Stimulated activated CD4-positive, alpha-beta T cell treated with anti-CD3 and anti-CD28 coated beads, TNF-alpha, amount 100 ng/mL, for 1 hour (primary cell): ENCODE measurements at regions not wholly inside any gene's neighbourhood (a gene's known extent, or its start where the extent isn't known, plus 50 kb on each side); places are given as distances from the start of the nearest gene placed in this dataset.
"Not testable (repeated sequence)": the region's sequence is repeated elsewhere in the genome, so short reads cannot be mapped to it uniquely, and the experiment has no call there.

Experiments
- DNase-seq, 3 donors: peaks; one replicate each; pipeline ENCODE4 v3.0.0-alpha.2; 2020; ENCODE audit warnings: low read depth in 3 of 3, low spot score in 1 of 3

DNA sequence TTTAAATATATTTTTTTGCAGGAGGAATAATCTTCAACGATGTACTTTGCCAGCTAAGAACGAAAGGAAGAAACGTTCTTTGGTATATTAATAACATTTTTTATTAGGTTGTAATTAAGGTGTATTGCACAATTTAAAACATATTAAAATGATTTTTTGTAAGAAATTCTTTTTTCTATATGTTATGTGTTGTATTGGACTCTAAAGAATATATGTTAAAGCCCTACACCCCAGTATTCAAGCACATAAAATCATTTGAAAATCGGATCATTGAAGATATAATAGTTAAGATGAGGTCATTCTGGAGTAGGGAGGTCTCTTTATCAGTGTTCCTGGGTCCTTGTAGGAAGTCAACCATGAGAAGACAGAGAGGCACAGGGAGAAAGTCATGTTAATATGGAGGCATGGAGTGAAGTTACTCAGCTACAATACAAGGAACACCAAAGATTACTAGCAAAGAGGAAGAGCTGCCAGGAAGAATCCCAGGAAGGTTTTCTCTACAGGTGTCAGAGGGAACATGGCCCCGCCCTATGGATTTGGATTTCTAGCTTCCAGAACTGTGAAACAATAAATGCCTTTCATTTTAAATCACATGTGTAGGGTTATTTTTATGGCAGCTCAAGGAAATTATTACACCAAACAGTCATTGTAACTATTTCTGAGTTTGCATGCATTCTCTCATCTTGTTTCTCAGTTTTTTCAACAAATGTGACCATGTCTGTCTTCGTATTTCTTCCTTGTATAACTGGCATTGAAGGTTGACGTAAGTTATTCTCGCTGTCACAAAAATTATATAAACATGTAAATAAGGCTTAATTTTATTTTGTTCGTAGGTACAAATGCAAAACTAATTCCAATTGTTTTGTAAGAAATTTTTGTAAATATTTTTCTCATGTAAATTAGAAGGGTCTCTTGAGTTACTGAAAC is 75.4 kb upstream of the VPREB1 start:
- DNase-seq, result no peak

DNA sequence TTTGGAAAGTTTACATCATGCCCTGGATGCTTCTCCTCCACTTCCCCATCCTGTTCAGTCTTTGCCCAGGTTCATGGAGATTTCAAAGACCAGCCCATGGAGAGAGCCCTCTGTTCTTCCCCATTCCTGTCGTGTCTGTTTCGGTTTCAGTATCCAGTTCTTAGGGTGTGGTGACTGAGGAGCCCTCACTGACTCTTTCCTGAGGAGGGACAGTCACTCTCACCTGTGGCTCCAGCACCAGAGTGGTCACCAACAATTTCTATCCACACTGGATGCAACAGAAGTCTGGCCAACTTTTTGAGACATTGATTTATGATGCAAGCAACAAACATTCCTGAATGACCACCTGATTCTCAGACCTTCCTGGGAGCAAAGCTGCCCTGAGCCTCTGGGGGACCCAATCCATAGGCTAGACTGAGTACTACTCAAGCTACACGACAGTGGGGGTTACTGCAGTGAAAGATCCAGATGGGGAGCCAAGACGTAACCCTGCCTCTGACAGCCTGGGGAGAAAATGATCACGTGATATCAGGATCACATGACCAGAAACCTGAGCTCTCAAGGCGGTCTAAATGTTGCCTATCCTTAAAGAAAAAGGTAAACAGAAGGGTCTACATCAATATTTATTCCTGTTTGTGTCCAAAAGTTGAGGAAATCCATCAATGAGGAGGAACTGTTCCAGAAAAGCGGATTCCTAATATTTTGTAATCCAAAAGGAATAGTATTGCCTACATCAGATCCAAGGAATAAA is 76.2 kb upstream of the VPREB1 start:
- no peak for DNase-seq

DNA sequence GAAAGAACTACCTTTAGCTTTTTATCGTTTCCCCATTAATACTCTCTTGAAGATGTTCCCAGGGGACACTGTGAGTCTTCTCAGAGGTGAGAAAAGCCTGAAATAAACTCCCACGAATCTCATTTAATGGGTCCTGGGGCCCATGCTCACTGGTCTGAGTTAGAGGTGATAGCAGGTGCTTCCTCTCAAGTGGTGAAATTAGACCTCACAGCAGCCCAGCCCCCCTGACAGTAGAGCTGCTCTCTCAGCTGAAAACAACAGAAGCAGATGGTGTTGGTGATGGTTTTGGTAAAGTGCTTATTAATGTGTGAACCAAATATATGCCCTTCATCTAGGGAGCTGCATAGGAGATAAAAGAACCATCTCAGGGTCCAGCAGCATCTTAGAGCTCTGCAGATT is 76.8 kb upstream of the VPREB1 start:
- DNase-seq, result no peak

DNA sequence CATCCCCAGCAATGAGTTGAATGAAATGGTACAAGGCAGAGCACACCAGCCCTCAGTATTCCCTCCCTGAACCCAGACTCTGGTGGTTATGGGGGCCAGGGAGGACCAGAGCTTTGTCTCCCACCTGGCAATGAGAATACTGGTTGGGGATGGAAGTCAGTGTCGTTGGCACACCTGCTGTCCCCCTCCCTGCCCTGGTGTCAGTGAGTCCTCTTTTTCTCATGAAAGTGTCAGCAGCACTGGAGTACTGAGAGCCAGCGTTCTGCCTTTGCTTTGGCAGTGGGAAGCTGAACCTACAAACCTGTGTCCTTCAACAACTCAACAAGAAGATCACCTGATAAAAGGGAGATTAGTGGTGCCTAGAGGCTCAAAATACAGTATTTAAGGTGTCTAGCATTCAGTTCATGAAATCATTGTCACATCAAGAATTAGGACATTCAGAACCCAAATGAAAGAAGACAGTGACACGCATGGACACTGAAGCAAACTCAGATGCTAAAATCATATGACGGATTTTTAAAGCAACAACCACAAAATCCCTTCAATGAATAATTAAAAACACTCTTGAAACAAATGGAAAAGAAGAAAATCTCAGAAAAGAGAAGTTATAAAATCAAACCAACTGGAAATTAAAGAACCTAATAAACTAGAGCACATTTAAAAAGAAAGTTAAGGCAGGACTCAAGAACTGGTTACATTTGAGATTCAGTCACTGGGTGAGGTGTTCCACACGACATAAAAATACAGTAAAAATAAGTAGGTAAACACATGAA is 77.5 kb upstream of the VPREB1 start:
- no peak for DNase-seq

DNA sequence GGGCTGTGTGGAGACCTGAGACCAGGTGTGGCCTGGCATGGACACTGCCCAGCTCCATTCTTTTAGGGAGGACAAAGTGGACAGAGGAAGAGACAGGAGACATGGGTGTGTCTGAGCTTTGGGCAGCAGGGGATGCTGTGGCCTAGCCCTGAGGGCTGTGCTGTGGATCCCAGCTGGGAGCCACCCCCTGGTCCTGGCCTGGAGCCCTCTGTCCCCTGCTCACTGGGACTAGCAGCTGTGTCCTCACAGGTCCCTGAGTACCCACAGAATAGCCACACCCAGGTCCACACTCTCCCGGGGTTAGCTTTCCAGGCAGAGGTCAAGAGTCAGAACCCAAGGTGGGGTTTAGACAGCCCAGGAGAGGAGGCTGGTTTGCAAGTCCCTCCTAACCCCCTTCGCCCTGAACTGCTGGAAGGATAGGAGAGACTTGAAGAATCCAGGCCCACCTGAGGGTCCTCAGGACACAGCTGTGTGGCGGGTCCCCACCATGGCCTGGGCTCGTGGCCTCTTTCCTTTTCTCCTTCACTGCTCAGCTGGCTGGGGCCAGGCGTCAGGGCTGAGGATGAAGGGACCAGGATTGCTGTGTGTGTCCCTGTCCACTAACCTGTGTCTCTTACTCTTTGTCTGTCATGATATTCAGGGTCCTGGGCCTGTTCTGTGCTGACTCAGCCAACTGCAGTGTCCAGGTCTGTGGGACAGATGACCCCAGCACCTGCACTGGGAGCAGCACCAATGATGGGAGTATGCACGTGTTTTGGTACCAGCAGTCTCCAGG is 78.5 kb upstream of the VPREB1 start:
- no peak for DNase-seq

DNA sequence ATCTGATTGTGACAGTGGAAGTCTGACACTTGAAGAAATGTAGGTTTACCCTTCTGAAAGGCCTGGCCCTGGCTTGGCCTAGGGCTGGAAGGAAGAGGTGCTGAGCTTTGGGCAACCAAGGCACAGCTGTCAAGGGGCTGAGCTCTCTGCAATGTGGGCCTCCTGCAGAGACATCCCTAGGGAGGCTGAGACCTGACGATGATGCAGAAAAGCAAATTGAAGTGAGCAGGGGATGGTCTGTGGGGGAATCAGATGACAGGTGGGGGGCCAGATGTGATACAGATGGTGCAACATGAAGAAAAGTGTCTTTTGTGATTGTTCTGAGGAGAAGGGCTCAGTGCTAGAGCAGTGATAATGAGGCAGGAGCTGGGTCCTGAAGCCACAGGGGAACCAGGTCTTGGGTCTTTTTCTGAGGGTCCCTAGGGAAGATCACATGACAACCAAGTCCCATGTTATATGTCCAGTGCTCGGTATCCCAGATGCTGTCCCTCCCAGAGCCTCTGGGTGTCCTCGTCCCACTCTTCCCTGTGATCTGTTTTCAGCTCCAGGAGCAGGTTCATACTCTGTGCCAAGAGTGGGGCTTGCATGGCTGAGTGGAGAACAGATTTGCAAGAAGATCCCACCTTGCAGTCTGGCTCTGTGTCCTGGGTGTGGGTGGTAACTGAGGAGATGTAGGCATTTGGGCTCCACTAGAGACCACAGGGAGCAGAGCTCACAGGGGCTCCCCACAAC is 79.9 kb upstream of the VPREB1 start:
- no peak for DNase-seq

DNA sequence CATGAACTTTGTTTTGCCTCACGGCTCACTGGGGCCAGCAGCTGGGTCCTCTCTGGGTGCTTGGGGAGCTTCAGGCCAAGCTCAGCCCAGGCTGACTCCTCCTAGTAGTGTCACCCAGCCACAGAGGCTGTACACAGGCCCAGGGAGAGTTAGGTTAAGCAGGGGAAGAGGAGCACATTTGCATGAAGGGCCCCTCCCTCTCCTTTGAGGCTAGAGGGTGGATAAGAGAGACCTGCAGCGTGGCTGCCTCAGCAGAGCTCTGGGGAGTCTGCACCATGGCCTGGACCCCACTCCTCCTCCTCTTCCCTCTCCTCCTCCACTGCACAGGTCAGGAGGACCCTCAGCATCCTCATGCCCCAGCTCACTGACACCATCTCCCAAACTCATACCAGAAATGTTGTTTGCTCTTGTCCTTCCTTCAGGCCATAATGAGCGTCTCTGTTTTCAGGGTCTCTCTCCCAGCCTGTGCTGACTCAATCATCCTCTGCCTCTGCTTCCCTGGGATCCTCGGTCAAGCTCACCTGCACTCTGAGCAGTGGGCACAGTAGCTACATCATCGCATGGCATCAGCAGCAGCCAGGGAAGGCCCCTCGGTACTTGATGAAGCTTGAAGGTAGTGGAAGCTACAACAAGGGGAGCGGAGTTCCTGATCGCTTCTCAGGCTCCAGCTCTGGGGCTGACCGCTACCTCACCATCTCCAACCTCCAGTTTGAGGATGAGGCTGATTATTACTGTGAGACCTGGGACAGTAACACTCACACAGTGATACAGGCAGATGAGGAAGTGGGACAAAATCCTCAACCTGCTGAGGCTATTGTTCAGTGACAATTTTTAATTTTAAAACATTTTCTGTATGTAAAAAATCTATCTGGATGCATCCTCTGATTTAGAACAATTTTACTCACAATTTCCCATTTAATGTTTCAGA is 82.4 kb upstream of the VPREB1 start:
- no peak for DNase-seq

DNA sequence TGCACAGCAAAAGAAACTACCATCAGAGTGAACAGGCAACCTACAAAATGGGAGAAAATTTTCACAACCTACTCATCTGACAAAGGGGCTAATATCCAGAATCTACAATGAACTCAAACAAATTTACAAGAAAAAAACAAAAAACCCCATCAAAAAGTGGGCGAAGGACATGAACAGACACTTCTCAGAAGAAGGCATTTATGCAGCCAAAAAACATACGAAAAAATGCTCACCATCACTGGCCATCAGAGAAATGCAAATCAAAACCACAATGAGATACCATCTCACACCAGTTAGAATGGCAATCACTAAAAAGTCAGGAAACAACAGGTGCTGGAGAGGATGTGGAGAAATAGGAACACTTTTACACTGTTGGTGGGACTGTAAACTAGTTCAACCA is 83.8 kb upstream of the VPREB1 start:
- not testable (repeated sequence) for DNase-seq

DNA sequence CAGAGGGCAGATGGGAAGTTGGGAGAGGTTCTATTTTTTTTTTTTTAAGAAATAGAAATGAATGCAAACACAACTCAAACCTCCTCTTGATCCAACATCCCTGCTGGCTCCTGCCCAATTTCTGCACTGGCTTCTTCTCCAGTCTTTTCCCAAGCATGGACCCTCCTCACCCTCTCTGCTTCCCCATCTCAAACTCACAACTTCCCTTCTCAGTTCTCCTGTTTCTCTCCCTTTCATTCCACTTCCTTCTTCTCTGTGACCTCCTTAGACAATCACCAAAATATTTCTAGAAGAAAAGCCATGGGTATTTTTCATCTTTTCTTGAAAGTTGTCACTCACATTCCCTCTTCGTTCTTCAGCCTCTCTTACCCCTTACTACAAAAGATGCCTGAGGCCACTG is 85.2 kb upstream of the VPREB1 start:
- no peak for DNase-seq

DNA sequence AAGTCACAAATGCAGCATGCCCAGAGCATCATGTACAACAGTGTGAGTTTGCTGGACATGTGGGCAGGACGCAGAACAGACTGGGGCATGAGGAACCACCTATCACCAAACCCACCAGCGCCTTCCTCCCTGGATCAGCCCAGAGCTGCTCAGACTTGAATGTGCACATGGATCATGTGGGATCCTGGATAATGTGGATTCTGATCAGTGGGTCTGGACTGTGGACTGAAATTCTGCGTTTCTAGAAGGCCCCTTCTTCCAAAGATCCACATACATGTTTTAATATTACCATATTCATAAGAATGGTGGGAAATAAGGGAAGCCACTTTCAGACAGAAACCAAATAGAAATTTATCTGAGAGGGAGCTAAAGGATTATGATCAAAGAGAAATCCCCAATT is 85.6 kb upstream of the VPREB1 start:
- no peak for DNase-seq

DNA sequence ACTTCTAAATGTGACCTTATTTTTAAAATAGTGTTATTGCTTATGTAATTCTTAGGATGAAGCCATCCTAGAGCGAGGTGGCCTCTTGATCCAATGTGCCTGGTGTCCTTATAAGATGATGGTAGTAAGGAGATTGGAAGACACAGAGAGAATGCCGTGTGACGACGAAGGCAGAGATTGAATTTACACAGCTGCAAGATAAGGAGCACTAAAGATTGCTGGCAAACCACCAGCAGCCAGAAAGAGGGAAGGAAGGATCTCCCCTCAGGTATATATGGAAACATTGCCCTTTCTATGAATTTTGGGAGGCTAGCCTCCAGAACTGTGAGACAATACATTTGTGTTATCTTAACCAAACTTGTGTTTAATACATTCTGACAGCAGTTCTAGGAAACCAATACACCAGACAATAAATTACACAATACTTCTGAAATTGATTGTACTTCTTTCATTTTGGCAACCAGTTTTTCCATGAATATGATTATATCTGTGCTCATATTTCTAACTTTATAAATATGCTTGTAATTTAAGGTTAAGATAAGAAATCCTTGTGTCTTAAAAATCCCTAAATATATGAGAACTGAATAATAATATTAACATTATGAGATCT is 86.3 kb upstream of the VPREB1 start:
- no peak for DNase-seq

DNA sequence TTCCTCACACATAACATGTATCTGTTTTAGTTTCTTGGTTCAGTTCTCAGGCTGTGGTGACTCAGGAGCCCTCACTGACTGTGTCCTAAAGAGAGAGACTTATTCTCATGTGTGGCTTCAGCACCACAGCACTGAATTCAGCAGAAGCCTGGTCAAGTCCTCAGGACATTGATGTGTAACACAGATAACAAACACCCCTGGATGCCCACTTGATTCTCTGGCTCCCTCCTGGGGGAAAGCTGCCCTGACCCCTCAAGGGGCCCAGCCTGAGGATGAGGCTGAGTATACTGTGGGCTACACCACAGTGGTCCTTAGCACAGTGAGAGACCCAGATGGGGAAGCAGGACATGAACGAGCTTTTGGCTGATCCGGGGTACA is 87.2 kb upstream of the VPREB1 start:
- DNase-seq, result no peak

DNA sequence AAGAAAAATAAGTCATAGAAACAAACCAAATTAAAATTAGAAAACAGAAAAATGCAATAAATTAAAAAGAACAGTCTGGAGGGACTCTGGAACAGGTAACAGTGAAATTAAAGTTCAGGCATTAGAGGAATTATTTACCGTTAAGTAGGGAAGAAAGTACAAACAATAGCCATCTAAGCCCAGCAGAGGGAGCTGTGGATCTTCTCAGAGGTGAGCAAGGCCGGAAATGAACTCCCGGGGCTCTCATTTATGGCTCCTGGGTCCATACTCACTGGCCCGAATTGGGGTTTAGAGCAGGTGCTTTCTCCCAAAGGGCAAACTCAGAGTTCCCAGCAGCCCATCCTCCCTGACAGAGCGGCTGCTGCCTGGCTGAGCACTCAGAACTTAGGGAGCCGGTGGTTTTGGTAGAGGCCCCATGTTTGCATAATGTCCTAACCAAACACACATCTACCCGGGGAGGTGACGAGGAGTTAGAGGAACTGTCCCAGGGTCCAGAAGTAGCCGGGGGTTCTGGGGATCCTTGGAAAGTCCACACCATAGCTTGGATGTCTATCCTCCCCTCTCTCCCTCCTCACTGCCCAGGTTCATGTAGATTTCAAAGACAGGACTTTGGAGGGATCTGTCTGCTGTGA is 87.8 kb upstream of the VPREB1 start:
- peak in 2 of 3 donors; percentile 15 for DNase-seq

DNA sequence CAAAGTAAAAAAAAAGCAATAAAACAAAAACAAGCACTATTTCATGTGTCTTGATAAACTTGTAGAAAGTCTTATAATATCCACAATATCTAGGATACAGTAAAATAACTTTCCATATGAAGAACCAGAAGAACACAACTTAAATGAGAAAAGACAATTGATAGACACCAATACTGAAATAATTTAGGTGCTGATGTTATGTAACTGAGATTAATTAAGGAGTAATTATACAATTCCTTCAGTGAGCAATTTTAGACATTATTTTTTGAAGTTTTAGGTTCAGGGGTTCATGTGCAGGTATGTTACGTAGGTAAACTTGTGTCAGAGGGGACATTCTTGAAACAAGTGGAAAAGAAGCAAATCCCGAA is 88.3 kb upstream of the VPREB1 start:
- DNase-seq, result no peak

DNA sequence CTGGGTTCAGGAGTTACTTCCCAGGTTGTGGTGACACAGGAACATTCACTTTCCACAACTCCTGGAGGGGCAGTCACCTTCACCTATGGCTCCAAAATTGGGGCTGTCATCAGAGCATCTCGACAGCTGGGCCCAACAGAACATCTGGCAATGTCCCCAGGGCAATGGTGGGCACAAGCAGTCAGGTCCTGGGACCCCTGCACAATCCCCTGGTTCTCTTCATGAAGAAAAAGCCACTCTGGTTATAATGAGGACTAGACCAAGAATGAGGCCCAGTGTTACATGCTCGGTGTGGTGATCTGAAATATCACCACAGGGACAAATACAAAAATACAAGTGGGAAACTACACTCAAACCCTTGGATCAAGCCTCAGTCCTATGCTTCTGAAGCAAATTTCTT is 89.0 kb upstream of the VPREB1 start:
- no peak for DNase-seq

DNA sequence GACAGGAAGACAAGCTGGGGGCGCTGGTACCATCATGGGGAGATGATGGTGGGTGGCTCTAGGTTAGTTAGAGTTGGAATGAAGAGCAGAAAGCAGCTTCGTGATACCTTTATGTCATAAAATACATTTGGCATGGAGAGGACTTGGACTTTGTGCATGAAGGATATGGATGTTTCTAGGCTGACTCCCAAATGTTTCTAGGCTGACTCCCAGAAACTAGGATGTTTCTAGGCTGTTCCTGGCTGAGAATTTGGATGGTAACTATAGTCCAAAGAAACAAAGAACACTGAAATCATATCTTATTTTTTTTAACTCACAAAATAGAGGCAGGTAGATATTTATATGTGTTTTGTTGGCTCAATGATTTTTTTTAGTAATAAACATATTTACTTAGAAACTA is 89.4 kb upstream of the VPREB1 start:
- DNase-seq, result no peak

DNA sequence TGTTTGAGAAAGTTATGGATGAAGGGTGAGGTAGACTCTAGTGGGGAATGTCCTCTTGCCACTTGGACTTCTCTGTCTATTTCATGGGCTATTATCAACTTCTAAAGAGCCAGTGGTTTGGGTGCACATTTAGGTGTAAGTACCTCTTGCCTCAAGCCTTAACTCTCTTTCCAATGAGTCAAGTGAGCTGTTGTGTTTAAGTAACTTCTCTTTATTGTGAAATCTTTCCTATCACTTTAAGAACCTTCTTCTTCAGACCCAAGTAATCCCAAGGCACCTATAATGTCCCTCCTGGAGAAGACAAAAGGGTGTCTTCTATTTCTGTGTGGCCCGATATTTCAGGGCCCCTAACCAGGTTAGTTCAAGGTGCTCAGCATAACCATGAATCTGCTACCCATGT is 90.5 kb upstream of the VPREB1 start:
- DNase-seq, result no peak

DNA sequence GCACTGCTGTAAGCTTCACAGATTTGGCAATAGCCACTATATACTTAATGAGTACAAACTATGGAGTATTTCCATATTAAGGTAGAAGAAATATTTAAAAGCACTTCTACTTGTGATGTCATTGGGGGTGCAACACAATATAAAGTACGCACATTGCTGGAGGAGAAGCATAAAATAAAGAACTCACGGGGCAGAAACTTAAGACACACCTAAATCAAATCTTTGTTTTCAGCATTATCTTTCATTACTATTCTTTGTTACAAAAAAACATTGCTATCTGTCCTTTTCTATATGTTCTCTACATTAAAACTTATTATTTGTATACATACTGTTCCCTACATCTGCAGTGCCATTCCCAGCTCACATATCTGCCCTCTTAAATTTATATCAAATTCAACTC is 93.3 kb upstream of the VPREB1 start:
- DNase-seq, result no peak
